PC-9 (cell line): ENCODE measurements at regions not wholly inside any gene's neighbourhood (a gene's known extent, or its start where the extent isn't known, plus 50 kb on each side); places are given as distances from the start of the nearest gene placed in this dataset.

Experiments used
- CTCF ChIP-seq: fragments of 200-600 bp; sonication (generic); conservative IDR thresholded peaks from 2 replicates; pipeline ENCODE4 v1.6.1; 2017; ENCODE audit warnings: mixed run types, antibody characterized with exemption, mild to moderate bottlenecking, moderate library complexity
- EZH2 ChIP-seq: fragments of 200-600 bp; sonication (generic); IDR thresholded peaks from 2 replicates; pipeline ENCODE4 v1.8.0; 2017; ENCODE audit warnings: antibody characterized with exemption, low read depth

GRCh38 chr9:135356796-135357195 lies 122.8 kb upstream of the PPP1R26 start:
- TF ChIP-seq EZH2, result no peak
- no peak for TF ChIP-seq CTCF
